ENCODE measurements at regions not wholly inside any gene's neighbourhood (a gene's known extent, or its start where the extent isn't known, plus 50 kb on each side); places are given as distances from the start of the nearest gene placed in this dataset.

DNA sequence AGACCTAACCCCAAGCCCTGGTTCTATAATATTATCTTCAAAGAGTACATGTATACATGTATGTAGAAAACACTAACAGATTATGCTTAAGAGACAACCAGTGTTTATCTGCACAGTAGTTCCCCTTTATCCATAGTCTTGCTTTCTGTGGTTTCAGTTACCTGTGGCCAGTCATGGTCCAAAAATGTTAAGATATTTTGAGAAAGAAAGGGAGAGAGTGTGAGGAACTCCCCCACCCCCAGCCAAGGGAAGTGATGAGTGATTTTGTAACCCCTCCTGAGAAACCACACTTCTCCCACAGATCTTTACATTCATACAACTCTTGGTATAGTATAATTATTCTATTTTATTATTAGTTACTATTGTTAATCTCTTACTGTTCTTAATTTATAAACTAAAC is 77.3 kb upstream of the CNTN1 start:
- DNase-seq (ENCODE audit: low read depth in 4 of 4, low spot score in 3 of 4): no peak

DNA sequence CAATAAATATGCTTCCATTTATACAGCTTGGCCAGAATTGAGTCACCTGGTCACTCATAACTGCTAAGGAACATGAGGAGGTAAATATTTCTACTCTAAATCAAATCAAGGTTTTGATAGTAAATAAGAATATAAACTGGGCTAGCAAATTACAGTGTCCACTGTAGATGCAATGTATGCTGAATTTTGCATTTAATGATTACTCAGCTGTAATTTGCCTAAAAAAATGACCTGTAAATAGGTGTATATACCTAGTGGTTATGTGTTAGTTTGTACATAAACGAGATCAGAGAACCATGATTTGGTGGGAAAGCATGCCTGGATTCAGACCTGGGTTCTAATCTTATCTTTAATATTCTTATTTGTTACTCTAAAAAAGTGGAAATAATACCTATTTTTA is 76.6 kb upstream of the CNTN1 start:
- DNase-seq (ENCODE audit: low read depth in 4 of 4, low spot score in 3 of 4): no peak

DNA sequence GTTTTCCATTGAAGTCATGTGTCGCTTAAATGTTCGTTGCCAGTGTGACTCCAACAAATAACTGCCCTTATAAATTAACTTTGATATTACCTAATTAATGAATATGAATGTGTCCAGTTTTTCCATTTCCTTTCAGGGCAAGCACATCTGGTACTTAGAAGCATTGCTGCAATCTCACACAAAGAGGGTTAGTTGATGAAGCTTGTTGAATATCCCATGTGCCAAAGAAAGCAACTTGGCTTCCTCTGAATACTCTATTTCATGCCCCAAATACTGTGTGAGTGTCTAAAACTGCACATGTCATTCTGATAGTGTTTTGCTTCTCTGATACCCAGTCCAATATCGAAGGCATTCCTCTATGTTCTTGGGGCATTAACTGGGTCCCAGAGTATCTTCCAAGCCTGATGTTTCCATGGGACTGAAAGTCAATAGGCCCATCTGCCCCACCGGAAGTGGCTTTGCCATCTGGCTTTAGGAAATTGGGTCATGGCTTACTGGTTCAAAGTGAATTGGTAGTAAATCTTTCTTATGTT is 75.8 kb upstream of the CNTN1 start:
- no peak for DNase-seq (ENCODE audit: low read depth in 4 of 4, low spot score in 3 of 4)

DNA sequence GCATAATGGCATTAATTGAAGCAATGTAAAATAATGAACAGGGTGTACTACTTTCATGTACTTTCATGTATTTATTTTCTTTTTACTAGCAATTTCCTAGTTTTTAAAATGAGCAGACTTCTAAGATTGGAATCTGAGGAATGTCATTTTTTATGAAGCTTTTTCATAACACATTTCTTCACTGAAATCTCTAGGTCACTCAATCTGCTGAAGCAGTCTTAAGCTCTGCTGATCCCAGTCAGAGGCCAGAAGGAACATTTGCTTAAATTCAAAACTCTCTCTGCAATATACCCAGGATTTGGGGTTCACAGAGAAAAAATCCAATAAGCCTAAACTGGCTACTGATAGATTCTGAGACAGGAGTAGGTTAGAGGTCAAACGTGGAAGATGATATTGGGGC is 73.6 kb upstream of the CNTN1 start:
- no peak for DNase-seq (ENCODE audit: low read depth in 4 of 4, low spot score in 3 of 4)

DNA sequence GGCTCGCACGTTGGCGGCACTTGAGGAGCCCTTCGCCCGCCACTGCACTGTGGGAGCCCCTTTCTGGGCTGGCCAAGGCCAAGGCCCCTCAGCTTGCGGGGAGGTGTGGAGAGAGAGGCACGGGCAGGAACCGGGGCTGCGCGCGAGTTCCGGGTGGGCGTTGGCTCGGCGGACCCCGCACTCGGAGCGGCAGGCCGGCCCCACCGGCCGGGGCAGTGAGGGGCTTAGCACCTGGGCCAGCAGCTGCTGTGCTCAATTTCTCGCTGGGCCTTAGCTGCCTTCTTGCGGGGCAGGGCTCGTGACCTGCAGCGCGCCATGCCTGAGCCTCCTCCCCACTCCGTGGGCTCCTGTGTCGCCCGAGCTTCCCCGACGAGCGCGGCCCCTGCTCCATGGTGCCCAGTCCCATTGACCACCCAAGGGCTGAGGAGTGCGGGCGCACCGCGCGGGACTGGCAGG is 71.6 kb upstream of the CNTN1 start:
- no peak for DNase-seq (ENCODE audit: low read depth in 4 of 4, low spot score in 3 of 4)

DNA sequence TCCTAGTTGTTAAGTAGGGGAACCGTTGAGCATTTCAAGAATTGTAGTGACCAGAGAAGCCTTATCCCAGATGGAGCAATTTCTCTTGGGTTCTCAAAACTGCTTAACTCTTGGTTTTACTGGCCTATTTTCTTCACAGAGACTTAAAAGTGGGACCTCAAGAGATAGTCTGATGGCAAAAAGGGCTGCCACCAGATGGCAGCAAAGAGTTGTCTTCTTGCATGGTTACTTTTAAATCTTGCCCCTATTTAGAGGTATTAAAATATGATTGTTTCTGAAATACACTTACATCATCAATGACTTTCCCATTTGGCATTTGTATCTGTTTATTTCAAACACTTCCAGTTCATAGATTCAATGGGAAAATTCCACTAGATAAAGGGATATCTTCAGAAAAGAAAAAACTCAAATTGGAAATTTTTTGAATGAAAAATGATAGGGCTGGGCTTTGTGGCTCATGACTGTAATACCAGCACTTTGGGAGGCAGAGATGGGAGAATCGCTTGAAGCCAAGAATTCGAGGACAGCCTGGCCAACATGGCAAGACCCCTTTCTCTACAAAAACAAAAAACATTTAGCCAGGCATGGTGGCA is 69.9 kb upstream of the CNTN1 start:
- peak; percentile 40 to 54 (median 50) for DNase-seq (ENCODE audit: low read depth in 4 of 4, low spot score in 3 of 4)

DNA sequence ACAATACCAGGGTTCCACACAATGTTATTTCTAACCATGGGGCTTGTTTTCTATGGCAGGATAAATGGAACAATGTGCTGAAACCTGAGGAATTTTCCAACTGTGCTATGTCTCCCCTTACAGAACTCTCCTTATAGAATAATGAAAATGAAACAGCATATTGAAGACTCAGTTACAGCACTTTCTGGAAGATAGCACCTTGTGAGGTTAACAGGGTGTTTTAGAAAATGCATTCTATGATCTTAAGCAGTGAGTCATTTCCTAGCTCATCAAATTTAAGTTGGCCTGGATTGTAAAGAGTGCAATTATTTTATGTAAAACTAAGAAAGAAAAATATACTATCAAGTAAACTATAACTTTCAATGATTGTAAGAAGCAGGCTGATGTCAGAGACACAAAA is 60.1 kb upstream of the CNTN1 start:
- no peak for DNase-seq (ENCODE audit: low read depth in 4 of 4, low spot score in 3 of 4)

DNA sequence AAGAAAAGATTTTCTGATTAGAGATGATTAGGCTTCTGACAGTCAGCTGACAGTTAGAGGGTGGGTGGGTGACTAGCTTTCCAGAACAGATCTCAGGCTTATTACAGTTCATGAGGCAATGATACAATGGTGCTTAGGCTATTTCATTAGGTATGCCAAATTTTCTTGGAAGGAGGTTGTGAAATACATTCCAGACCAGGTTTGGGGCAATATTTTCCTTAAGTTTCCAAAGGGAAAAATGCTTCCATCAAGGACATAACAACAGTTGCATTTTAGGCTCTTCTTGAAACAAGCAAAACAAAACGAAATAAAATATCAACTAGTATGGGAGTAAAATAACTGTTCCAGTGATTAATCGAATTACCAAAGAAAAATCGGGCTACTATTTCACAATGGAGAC is 59.3 kb upstream of the CNTN1 start:
- DNase-seq (ENCODE audit: low read depth in 4 of 4, low spot score in 3 of 4): no peak

DNA sequence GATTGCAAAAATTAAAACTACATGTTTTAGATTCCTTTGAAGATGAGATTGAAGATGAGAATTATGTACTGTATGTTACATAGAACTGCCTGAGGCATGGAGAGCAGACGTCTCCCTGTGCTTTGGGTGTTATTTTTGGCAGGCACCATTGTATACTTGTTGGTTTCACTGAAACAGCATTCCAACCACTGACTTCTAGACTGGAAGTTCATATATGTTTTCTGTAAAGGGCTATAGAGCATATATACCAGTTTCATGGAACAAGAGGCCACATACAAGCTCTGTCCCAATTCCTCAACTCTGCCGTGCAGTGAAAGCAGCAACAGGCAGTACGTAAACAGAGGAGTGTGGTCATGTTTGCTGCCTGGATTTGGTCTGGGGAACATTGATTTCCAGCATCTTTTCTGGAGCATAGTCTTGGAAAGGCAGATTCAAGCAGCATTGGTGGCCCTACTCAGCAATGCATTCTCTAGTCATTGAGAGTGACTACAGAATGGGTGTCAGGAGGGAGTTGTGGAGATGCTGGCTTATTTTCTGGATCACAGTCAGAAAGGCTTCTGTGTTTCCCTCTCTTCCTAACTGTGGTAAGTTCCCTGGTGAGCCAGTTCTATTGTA is 57.6 kb upstream of the CNTN1 start:
- no peak for DNase-seq (ENCODE audit: low read depth in 4 of 4, low spot score in 3 of 4)

DNA sequence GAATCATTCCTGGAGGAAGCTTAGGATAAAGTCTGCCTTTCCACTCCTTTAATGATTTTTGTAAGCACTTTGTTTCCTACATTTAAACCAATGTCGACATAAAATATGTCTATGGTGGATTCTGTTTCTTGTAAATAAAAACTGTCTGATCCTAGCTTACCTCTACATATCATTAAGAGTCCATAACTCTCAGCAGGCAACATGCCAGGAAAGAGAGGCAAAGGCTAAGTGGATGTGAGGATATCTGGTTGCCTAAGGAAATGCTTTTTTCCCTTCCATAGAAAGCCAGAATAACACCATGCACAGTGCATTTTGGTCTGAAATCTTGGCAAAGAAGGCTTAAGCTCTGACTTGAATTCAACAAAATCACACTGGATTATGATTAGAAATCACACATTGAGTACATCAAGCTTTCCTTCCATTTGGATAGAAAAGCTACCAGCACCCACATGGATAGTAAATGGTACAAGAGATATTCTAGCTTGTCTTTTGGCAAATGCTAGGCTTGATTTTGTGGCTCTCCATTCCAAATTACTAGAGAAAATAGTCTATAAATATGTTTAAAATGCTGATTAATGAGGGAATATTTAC is 57.0 kb upstream of the CNTN1 start:
- DNase-seq (ENCODE audit: low read depth in 4 of 4, low spot score in 3 of 4): no peak
